ENCODE measurements at regions not wholly inside any gene's neighbourhood (a gene's known extent, or its start where the extent isn't known, plus 50 kb on each side); places are given as distances from the start of the nearest gene placed in this dataset.
"Not testable (repeated sequence)": the region's sequence is repeated elsewhere in the genome, so short reads cannot be mapped to it uniquely, and the experiment has no call there.

DNA sequence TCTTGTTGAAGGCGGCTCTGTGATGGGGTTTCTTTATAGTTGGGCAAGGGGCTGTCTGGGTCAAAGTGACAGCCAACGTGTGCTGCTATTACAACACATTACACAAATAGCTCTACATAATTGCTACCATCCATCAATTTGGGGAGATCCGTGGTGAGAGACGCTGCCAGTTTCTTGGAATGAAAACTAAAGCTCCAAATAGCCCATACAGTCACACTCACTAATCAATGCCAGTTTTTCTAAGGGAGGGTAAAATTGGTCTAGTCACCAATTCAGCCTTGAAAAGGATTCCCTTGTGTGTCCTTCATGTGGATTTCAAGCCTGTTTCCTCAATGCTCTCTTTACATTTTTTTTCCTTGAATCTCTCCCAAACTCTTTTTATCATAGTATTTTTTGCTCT lies 343.3 kb upstream of the KLF4 start:
- DNase-seq, result no peak

DNA sequence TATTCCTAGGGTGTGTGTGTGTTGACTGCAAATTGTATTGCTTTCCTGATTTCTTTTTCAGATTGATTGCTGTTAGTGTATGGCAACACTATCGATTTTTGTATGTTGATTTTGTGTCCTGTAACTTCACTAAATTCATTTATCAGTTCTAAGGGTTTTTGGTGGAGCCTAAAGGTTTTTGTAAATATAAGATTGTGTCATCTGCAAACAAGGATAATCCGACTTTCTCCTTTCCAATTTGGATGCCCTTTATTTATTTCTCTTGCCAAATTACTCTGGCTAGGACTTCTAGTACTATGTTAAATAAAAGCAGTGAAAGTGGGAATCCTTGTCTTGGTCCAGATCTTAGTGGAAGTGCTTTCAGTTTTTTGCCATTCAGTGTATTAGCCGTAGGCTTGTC lies 340.9 kb upstream of the KLF4 start:
- no peak for DNase-seq

DNA sequence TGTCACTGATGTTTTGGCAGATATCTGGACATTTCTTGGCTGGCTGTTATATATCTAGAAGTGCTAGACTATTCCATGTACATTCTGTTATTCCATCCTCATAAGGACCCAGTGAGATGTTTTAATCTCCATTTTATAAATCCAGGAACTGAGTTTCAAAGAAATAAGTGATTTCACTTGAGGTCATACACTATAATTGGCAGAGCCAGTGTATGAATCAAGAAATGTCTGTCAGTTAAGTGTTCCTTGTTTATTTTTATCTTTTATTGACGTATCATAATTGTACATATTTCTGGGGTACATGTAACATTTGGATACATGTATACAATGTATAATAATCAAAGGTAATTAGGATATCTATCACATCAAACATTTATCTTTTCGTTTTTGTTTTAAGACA lies 338.3 kb upstream of the KLF4 start:
- no peak for DNase-seq

DNA sequence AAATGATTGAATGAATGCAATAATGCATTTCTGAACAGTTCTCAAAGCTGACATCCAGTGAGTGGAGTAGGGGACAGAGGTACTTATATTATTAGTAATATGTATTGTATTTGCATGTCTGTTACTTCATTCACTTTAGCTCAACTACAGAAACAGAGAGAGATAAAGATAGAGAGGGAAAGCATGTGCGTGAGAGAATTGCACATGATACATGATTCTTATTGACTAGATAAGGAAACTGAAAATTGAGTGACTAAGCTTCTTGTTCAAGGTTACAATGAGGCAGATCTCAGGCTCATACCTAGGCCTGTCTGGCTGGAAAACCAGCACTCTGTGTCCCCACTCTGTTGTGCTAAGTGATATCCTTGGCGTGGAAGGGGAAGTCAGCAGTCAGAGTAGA lies 337.7 kb upstream of the KLF4 start:
- no peak for DNase-seq

DNA sequence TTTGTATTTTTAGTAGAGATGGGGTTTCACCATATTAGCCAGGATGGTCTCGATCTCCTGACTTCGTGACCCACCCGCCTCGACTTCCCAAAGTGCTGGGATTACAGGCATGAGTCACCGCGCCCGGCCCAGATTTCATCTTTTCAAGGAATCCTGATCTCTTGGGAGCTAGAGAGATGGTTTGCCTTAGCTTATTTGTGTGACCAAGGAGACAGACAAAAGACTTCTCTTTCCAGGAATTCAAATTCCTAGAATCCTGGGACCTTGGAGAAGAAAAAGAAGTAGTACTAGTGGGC lies 337.1 kb upstream of the KLF4 start:
- DNase-seq, result not testable (repeated sequence)

DNA sequence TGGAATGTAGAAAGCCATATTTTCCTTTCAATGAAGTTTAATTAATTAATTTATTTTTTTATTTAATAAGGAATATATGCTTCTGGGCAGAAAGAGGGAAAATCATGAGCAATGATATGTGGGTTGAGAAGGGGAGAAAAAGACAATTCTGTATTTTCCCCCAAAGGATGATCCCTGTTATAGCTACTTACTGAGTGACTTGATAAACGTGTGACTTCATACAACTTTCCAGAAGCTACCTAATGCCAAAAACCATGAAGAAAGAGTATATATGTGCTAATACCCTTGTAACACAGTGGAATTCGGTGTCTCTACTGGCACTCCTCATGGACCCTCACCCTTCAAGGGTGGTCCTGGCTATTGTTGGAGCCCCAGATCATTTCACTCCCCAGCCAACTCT lies 335.0 kb upstream of the KLF4 start:
- no peak for DNase-seq

DNA sequence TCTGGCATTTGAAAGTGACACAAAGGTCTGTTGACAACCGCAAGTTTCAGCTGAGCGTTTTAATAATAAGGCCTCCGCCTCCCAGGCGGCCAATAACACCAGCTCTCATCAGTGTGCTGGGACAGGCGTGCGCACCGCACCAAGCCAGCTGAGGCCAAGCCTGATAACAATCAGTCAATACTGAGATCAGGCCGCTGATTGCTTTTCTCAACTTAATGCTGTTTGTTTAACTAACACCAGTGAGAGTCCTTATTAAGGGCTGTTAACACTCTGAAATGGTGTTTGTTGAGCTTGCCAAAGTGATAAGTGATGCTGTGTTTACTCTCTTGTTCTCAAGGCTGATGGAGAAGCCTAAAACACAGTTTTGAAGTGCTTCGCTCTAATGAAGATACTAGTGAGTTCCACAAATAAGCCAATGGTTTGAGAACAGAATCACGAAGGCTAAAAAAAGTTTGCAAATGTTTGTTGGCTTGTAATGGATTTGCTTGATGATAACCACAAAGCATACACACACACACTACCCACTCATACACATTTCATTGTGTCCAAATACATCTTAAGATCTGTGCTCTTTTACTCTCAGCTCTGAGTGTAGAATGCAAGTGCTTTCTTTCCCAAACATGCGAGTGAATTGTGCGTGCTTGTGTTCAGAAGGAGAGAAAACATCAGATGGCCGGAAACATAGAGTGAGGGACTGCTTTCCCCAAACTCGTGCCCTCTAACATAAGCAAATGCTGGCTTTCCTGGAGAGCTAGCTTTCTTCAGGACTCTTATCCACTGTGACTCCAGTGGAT lies 330.4 kb upstream of the KLF4 start:
- no peak for DNase-seq

DNA sequence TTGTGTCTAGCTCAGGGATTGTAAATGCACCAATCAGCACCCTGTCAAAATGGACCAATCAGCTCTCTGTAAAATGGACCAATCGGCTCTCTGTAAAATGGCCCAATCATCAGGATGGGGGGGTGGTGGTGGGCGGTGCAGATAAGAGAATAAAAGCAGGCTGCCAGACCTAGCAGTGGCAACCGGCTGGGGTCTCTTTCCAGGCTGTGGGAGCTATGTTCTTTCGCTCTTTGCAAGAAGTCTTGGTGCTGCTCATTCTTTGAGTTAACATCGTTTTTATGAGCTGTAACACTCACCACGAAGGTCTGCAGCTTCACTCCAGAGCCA lies 328.9 kb upstream of the KLF4 start:
- DNase-seq, result not testable (repeated sequence)

DNA sequence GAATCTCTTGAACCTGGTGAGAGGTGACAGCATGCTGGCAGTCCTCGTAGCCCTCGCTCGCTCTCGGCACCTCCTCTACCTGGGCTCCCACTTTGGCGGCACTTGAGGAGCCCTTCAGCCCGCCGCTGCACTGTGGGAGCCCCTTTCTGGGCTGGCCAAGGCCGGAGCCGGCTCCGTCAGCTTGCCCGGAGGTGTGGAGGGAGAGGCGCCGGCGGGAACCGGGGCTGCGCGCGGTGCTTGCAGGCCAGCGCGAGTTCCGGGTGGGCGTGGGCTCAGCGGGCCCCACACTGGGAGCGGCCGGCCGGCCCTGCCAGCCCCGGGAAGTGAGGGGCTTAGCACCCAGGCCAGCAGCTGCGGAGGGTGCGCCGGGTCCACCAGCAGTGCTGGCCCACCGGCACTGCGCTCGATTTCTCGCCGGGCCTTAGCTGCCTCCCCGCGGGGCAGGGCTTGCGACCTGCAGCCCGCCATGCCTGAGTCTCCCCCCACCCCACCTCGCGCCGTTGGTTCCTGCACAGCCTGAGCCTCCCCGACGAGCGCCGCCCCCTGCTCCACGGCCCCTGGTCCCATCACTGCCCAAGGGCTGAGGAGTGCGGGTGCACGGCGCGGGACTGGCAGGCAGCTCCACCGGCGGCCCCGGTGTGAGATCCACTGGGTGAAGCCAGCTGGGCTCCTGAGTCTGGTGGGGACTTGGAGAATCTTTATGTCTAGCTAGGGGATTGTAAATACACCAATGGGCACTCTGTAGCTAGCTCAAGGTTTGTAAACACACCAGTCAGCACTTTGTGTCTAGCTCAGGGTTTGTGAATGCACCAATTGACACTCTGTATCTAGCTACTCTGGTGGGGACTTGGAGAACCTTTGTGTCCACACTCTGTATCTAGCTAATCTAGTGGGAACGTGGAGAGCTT lies 328.3 kb upstream of the KLF4 start:
- not testable (repeated sequence) for DNase-seq

DNA sequence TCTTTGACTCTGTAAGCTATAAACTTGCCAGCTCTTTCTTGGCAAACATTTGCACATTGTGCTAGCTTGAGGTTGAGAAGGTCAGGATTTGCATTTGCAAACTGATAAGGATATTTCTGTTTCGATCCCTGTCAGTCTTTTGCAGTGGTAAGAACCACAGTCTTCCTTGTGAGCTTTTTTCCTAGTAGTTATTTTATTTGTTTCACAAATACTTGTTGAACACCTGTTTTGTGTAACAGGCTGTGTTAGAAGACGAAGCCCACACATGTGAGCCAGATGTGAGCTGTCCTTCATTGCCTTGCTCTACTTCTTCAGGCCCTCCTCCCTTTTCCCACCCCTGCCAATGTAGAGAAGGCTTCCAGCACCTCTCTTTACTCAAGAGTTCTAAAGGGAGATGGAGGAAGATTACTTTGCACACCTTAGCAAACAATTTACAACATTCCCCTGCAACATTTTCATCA lies 327.0 kb upstream of the KLF4 start:
- DNase-seq, result no peak

DNA sequence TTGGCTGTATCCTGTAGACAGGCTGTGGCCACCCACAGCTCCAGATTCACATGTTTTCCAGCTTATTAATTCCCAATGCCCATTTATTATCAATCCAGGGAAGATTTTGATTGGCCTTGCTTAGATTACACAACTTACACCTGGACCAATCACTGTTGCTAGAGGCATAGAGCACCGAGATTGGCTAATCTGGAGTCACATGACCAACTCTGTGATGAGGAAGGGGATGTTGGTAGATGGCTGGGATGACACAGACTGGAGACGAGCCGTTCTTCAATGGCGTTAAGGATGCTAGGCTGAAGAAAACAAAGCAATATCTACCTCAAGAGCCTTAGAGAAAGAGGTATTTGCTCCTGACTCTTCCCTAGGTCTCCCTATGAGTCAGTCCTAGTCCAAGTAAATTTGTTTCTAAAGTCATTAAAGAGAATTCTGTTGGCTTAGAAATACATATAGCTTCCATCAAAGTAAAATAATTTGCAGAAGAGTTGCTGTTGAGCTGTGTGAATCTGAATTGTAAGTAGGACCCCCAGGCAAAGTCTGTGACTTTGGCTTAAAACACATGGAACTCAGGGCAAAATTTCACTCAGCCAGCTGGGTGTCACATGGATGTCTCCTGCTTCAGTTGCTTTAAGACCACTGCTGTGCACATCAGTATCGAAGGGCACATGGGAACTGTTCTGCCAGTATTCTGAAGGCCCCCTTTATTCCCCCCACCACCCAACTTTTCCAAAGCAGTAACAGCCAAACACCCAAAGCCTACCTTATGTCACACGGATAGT lies 326.4 kb upstream of the KLF4 start:
- no peak for DNase-seq

DNA sequence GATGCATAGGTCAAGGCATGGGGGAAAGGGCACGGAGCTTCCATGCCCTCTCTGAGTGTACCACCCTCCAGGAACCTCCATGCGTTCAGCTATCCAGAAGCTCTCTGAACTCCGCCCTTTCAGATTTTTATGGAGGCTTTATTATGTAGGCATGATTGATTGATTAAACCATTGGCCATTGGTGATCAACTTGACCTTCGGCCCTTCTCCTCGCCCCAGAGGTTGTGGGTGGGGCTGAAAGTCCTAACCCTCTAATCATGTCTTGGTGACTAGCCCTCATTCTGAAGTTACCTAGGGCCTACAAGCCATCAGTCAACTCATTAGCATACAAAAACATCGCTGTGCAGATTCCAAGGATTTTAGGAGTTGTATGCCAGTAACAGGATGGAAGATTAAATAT lies 323.7 kb upstream of the KLF4 start:
- no peak for DNase-seq

DNA sequence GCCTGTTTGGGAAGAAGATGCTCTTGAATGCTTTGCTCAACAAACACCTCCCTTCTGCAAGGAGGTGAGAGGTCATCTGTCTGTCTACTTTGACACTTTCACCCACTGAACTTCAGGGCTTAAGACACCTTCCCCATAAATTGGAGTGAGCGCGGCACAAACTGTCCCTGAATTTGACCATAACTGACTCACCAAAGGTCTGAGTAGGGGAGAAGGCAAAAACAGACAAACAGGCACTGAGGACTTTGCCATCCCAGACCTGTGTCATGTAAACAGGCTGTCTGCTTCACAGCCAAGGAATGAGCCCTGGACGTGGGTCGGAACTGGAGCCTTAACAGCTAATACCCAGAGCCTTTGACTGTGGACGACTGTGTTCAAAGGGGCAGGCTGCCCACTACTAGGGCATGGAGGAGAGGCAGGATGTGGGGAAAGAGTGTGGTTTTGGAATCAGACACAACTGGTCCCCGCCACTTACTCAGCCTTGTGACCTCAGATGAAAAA lies 320.9 kb upstream of the KLF4 start:
- DNase-seq, result no peak

DNA sequence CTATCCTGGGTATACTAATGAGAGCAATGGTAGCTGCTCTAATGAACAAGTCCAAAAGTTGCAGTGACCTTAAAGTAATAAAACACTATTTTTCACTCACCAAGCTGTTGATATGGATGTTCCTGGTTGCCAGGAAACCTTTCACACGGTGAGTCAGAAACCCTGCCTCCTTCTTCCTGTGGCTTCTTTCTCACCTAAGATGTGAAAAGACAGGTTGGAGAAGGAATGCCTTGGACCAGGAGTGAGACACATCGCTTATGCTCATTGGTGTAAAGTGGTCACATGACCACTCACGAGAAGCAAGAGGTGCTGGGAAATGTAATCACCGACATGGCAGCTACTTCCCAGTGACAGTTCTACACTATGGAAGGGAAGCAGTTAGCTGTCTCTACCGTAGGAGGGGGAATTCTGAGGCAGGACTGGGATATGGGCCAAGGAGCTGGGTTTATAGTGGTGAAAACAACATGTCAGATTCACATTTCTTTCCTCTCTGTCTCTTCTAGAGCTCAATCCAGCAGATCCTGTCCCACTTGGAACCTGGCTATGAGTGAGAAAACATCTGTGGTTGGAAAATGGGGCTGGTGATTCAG lies 320.4 kb upstream of the KLF4 start:
- no peak for DNase-seq

DNA sequence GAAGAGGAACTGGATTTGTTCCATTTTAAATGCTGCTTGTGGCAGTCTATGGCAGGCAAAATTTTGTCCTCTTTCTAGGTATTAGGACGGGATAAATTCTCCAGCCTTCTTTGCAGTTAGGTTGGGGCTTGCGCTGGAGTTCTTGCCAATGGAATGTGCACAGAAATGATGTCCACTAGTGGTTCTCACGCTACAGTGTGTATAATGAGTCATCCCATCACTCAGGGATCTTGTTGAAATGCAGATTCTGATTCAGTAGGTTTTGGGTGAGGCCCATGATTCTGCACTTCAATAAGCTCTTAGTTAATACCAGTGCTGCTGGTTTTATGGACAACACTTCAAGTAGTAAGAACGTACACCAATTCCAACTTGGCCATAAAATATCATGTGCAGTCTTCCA lies 317.6 kb upstream of the KLF4 start:
- DNase-seq, result no peak

DNA sequence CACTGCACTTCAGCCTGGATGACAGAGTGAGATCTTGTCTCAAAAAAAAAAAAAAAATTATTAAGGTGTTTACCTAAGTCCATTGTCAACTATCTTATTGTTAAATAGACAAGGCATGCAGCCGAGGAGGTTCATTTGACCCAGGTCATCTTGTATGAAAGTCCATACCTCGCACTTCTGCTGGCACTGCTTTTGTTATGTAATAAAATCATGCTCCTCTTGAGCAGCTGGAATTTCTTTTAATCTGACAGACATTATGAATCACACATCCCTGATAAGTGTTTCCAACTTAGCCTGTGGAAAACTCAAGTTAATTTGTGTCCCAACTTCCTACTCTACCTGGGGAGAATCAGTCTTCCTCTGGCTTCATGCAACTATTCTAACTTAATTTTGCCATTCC lies 315.6 kb upstream of the KLF4 start:
- no peak for DNase-seq

DNA sequence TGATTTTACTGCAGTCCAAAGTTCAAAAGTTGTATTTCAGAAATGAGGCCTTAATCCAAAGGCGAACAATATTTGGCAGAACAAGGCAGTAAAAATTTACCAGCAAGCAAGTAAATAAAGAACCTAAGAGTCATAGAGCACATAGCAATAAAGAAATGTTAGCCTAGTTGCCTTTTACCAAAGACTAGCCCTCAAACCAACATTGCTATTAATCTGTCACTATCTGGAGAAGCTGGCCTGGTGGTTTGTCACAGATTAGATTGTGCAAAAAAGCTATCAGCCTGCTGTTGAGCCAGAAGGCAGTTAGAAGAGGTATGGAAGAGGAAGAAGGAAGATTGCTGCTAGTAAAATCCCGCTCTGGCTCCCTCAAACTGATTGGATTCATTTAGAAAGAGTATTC lies 304.7 kb upstream of the KLF4 start:
- no peak for DNase-seq

DNA sequence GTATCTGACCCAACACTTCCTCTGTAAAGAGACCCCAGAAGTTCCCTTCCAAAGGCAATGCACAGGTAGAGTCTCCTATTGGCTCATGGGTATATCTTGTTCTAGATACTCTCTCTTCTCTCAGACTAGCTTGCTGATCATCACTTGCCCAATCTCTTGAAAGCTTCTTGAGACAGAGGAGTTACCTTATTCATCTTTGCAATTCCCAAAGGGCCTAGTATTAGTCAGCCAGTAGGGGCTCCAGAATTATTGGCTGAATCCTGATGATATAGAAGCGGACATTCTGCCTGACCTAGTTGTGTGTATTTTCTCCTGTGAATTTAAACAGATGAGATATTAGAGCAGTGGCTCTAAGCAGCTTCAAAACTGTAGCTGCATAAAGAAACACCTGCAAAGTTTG lies 304.0 kb upstream of the KLF4 start:
- DNase-seq, result no peak

DNA sequence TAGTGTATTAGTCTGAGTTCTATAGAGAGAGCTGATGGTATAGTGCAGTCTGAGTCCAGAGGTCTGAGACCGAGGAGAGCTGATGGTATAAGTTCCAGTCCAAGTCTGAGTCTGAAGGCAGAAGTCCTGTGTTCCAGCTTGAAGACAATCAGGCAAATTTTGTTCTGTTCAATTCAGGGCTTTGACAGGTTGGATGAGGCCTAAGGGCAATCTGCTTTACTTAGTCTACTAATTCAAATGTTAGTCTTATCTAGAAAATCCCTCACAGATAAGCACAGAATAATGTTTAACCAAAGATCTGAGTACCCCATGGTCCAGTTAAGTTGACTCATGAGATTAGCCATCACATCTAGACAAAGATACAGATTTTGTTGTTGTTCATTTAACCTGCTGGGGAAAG lies 303.0 kb upstream of the KLF4 start:
- no peak for DNase-seq

DNA sequence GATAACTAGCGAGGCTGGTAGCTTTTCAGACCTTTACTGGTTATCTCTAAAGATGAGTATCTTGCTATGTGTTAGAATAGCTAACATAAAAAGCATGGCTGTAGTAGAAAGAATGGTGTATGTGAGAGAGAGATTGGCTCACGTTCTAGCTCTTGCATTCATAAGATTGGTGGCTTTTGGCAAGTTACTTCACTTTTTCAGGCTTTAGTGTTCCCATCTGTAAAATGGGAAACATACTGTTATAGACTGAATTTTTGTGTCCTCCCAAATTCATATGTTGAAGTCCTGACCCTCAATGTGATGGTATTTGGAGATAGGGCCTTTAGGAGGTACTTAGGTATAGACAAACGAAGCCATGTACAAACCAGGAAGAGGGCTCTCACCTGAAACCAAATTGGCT lies 302.4 kb upstream of the KLF4 start:
- DNase-seq, result no peak

DNA sequence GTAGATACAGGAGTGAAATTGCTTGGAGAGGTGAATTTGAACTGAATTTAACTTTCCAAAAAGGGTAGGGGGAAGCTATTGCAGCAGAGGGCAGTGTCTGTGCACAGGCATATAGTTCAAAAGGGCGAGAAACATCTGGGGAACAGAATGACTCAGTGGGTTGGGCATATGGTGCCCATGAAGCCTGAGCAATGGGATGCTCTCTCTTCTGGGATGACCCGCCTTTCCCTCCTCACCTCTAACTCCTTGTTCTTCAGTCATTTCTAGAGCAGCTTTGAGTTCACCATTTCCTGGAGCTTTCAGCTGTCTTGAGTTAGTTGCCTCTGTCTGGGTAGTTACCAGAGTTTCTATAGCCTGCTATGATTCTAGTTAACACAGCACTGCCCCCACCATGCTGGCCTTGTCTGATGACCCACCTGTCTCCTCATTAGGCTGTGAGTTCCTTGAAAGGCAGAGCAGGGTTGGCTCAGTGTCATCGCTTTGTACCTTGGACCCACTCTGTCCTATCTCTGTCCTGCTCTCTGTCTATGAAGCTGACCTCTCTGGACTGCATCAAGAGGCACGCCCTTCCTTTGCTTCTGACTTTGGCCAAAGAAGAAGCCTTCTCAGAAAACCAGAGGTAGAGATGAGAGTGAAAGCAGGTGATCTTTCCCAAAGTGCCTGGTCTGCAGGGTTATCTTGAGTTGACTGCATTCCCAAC lies 299.6 kb upstream of the KLF4 start:
- DNase-seq, result no peak

DNA sequence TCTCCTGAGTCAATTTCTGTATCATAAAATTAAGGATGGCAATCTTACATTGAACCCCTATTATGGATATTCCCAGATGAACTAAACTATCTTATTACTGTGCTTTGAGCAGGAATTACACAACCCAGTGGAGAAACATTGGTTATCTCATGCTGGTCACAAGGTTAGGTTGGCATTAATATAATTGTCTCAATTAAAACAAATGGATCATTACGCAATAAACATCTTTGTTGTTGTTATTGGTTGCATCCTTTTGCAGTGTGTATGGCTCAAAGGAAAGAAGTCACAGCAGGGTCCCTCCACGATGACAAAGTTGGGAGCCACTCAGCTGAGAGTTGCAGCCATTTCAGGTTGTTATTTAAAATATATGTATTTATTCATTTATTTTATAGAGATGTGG lies 297.0 kb upstream of the KLF4 start:
- DNase-seq, result no peak

Data from left kidney (tissue), 1 donor.